ENCODE measurements at regions not wholly inside any gene's neighbourhood (a gene's known extent, or its start where the extent isn't known, plus 50 kb on each side); places are given as distances from the start of the nearest gene placed in this dataset.

DNA sequence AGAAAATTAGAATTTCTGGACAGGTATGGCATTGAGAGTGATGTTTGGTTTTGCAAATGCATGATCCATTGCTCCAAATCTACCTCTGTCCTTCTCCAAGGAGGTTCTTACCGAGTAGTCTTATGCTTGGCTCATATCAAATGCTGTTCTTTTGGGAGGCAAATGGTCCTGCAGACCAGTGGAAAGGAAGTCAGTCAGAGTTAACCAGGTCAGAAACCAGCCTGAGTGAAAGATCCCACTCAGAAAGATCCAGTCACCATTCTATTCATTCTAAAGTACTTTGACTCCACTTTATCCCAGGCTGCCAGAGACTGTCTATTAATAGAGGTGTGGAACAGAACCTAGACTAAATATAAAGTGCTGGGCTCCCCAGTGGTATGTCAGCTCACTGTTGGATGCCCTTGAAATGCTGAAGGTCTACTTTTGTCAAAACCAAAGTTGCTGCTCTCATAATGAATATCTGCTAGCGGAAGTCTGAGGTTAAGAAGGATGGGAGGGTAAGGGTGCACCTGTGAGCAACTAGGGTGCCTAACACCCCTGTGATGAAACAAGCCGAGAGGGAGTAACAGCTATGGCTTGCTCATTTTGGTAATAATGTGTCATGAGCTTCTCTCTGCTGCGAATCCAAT is 302.2 kb downstream of the ZNF608 start:
- DNase-seq (ENCODE audit: low spot score) (no peak), ATAC-seq (no peak)

- DNase-seq (ENCODE audit: low spot score) = no peak
- no peak for ATAC-seq
These were observed 306.0 kb downstream of the ZNF608 start for GRCh38 chr5:124440471-124440870.

GRCh38 chr5:124439609-124440008 is 306.8 kb downstream of the ZNF608 start:
- DNase-seq (ENCODE audit: low spot score) = no peak
- ATAC-seq = no peak

GRCh38 chr5:124438903-124439281 is 307.5 kb downstream of the ZNF608 start:
- ATAC-seq = peak; percentile 44
- DNase-seq (ENCODE audit: low spot score) = no peak

DNA sequence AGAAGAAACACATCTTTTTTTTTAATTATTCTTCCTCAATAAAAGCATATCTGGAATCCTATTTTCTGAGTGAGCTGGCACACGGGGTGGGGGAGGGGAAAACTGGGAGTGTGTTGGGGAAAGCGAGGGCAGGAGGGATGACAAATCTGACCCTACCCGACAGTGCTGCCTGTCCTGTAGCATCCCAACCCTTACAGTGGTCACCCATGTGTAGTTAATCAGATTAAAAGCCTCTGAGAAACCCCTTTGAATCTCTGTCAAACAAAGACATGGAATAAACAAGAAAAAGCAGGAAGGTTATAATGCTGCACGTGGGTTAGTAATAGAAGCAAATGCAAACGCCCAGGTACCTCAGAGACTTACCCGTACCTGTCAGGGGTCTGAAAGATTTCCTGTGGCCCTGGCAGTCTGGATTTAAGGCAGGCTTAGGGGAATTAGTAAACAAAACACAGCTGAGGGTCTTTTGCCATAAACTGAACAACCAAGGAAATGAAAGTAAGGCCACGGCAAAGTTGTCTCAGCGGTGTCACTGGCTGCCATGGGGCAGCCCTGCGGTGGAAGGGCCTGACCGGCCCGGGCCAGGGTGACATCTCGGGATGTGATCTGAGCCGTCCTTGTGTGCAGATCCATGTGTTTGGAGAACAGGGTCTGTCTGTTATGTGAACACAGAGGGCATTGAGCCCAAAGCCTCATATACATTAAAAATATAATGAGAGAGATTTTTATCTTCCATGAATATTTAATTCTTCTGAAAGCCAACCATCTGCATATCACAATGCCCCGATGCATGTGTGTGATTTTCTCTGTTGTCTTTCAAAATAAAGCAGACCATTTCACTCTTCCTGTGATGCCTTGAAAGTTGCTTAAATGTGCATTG is 308.2 kb downstream of the ZNF608 start:
- DNase-seq (ENCODE audit: low spot score) (no peak), ATAC-seq (no peak)

DNA sequence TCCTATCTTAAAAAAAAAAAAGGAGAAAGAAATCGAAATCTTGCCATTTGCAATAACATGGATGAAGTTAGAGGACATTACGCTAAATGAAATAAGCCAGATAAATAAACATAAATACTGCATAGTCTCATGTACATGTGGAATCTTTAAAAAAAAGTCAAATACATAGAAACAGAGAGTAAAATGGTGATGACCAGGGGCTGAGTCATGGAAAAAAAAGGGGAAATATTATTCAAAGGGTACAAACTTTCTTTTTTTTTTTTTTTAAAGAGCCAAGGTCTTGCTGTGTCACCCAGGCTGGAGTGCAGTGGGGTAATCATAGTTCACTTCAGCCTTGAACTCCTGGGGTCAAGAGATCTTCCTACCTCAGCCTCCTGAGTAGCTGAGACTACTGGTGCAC is 310.1 kb downstream of the ZNF608 start:
- no peak for ATAC-seq

GRCh38 chr5:124433170-124433569 is 313.3 kb downstream of the ZNF608 start:
- no peak for DNase-seq (ENCODE audit: low spot score)
- ATAC-seq = no peak

More for the DNA sequence above, 310.1 kb downstream of the ZNF608 start:
- DNase-seq (ENCODE audit: low spot score) = no peak

DNA sequence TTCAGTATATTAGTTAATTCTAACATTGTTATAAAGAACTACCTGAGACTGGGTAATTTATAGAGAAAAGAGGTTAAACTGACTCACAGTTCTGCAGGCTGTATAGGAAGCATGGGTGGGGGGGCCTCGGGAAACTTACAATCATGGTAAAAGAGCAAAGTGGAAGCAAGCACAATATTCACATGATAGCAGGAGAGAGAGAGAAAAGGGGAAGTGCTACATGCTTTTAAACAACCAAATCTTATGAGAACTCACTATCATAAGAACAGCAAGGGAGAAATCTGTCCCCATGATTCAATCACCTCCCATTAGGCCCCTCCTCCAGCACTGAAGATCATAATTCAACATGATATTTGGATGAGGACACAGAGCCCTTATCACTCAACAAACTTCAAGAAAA is 324.9 kb downstream of the ZNF608 start:
- DNase-seq (ENCODE audit: low spot score) (no peak), ATAC-seq (no peak)

DNA sequence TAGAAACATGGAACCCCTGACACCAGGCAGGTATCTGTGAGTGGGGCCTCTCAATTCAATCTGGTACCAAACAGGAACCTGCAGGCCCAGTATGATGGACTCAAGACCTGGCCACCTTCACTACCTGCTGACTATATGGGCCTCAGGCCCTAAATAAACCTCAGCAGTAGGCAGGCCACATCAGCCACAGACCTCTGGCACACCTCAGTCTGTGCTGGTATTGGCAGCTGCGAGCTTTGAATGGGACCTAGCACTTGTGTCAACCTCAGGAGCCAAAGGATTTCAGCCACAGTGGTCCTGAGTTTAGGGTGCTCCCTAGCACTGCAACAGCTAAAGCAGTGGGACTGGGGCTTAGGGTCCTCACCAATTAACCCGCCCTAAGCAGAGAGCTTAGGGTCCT is 325.5 kb downstream of the ZNF608 start:
- DNase-seq (ENCODE audit: low spot score) (no peak), ATAC-seq (no peak)

- DNase-seq (ENCODE audit: low spot score) (no peak), ATAC-seq (no peak)
These were observed 326.9 kb downstream of the ZNF608 start for GRCh38 chr5:124419531-124419930.

GRCh38 chr5:124418390-124418789 is 328.0 kb downstream of the ZNF608 start:
- ATAC-seq (no peak), DNase-seq (ENCODE audit: low spot score) (no peak)

DNA sequence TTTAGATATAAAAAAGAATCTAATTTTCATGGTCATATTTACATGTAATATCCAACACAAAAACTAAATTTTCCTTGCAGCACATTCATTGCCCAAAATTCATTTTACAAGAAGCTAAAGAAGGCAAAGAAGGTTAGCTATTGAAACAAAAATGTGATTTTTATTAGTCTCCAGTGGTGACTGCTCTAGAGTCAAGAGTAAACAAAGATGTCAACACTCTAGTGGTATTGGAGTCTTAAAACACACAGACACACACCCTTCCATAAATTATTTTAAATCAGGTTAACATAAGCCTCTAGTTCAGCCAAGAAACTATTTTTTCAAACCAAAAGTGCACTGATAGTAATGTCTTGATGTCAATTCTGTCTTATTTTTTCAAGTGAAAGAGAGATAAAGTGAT is 329.2 kb downstream of the ZNF608 start:
- ATAC-seq = no peak

DNA sequence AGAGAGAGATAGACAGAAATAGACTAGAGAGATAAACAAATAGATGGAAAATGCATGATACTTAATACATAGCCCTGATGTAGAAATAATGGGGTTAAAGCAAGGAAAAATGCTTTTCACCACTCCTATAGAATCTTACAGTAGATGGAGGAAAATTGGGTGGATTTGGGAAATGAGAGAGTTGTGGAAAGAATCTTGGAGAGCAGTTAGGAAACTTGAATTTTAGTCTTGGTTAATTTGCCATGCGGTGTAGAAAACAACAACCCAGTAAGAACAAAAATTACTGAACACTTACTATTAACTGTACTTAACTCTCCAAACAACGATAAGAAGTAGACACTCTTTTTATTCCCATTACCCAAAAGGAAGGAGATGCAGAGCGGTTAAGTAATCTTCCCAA is 329.8 kb downstream of the ZNF608 start:
- ATAC-seq (no peak), DNase-seq (ENCODE audit: low spot score) (no peak)

More for the DNA sequence above, 329.2 kb downstream of the ZNF608 start:
- DNase-seq (ENCODE audit: low spot score) = no peak

GRCh38 chr5:124414973-124415372 is 331.5 kb downstream of the ZNF608 start:
- ATAC-seq (no peak), DNase-seq (ENCODE audit: low spot score) (no peak)

GRCh38 chr5:124410539-124411488 is 335.6 kb downstream of the ZNF608 start:
- DNase-seq (ENCODE audit: low spot score) (no peak), ATAC-seq (no peak)

GRCh38 chr5:124408738-124409453 is 337.5 kb downstream of the ZNF608 start:
- ATAC-seq (no peak), DNase-seq (ENCODE audit: low spot score) (no peak)

- no peak for DNase-seq (ENCODE audit: low spot score)
- no peak for ATAC-seq
These were observed 341.6 kb downstream of the ZNF608 start for GRCh38 chr5:124404796-124405195.

GRCh38 chr5:124403281-124403680 is 343.2 kb downstream of the ZNF608 start:
- DNase-seq (ENCODE audit: low spot score) (no peak), ATAC-seq (no peak)

- no peak for ATAC-seq
- DNase-seq (ENCODE audit: low spot score) = no peak
These were observed 344.3 kb downstream of the ZNF608 start for GRCh38 chr5:124402144-124402581.

- DNase-seq (ENCODE audit: low spot score) (no peak), ATAC-seq (no peak)
These were observed 344.8 kb downstream of the ZNF608 start for GRCh38 chr5:124401476-124402143.
